ENCODE measurements at regions not wholly inside any gene's neighbourhood (a gene's known extent, or its start where the extent isn't known, plus 50 kb on each side); places are given as distances from the start of the nearest gene placed in this dataset.

- TF ChIP-seq POLR2A (IDR thresholded peaks at IDR 0.05; ENCODE audit: low read depth, low read length) (no peak), CTCF (IDR thresholded peaks at IDR 0.05; ENCODE audit: extremely low read depth in 1 of 2, insufficient read depth in 1 of 2, low read depth in 1 of 2, low read length in 2 of 2) (no peak), EZH2 (IDR thresholded peaks at IDR 0.05; ENCODE audit: borderline replicate concordance, low read depth, low read length, severe bottlenecking) (no peak), POLR2AphosphoS5 (IDR thresholded peaks at IDR 0.05; ENCODE audit: insufficient read depth, low read depth, low read length) (no peak)
These were observed 255.2 kb downstream of the PDCD6IP start for GRCh38 chr3:34053626-34054025.

Measured in endothelial cell of umbilical vein (primary cell).